Caco-2 (cell line): ENCODE measurements at regions not wholly inside any gene's neighbourhood (a gene's known extent, or its start where the extent isn't known, plus 50 kb on each side); places are given as distances from the start of the nearest gene placed in this dataset.

Experiments
- BruUV-seq: library from RNA; stranded (reverse); fragments of 400-500 nt; replicated peaks from 2 replicates; lab custom pipeline; 2021; lab: Mats Ljungman, UMichigan
- CTCF ChIA-PET: fragments of 300-600 bp; sonication (Branson Sonifier 250); formaldehyde crosslinking; loops from one replicate; lab custom pipeline; 2022; ENCODE audit warnings: antibody characterized with exemption; lab: Charles Lee
- POLR2A ChIA-PET: fragments of 300-600 bp; sonication (Branson Sonifier 250); formaldehyde crosslinking; loops from one replicate; lab custom pipeline; 2022; ENCODE audit warnings: antibody characterized with exemption; lab: Charles Lee
- DNase-seq, 2 experiments: peaks; one replicate each; pipeline versions ENCODE4 v3.0.0 to v3.0.0-alpha.2; 2020 to 2022
- H3K27me3 ChIP-seq: replicated peaks from 2 replicates; pipeline ENCODE4 v1.6.0; 2011; ENCODE audit warnings: low read length; ENCODE audit not compliant: control insufficient read depth, insufficient read depth
- H3K36me3 ChIP-seq: 2 replicates; pipeline ENCODE4 v1.5.1; 2011; ENCODE audit warnings: low read length; ENCODE audit not compliant: control insufficient read depth, insufficient read depth
- H3K4me1 ChIP-seq: fragments of 250-450 bp; sonication (Bioruptor Pico); 2 replicates; pipeline ENCODE4 v1.5.1; 2020; ENCODE audit warnings: mild to moderate bottlenecking
- H3K4me3 ChIP-seq: 2 replicates; pipeline ENCODE4 v1.5.1; 2011; ENCODE audit warnings: low read depth, mild to moderate bottlenecking, control low read depth, low read length
- H3K9me3 ChIP-seq: fragments of 250-450 bp; sonication (Bioruptor Pico); 2 replicates; pipeline ENCODE4 v1.5.1; 2020; ENCODE audit warnings: mild to moderate bottlenecking, moderate library complexity
- H3K27ac Mint-ChIP-seq: one replicate; pipeline ENCODE4 v1.8.0; 2022; ENCODE audit warnings: mixed read lengths; ENCODE audit not compliant: unreplicated experiment
- H3K27me3 Mint-ChIP-seq: one replicate; pipeline ENCODE4 v1.8.0; 2022; ENCODE audit warnings: mixed read lengths; ENCODE audit not compliant: insufficient read depth, unreplicated experiment
- H3K36me3 Mint-ChIP-seq: one replicate; pipeline ENCODE4 v1.8.0; 2022; ENCODE audit warnings: mild to moderate bottlenecking, mixed read lengths; ENCODE audit not compliant: insufficient read depth, unreplicated experiment
- H3K4me1 Mint-ChIP-seq: one replicate; pipeline ENCODE4 v1.8.0; 2022; ENCODE audit warnings: low read depth, mixed read lengths; ENCODE audit not compliant: unreplicated experiment
- H3K4me3 Mint-ChIP-seq: one replicate; pipeline ENCODE4 v1.8.0; 2022; ENCODE audit warnings: mild to moderate bottlenecking, moderate library complexity, mixed read lengths; ENCODE audit not compliant: unreplicated experiment
- H3K9me3 Mint-ChIP-seq: one replicate; pipeline ENCODE4 v1.8.0; 2022; ENCODE audit warnings: mixed read lengths; ENCODE audit not compliant: unreplicated experiment
- intact Hi-C: fragments of 100-400 bp; cut with micrococcal nuclease; formaldehyde crosslinking; loops from one replicate; pipeline ENCODE4 v1.10.0; 2022; ENCODE audit not compliant: unreplicated experiment
- TF ChIP-seq, protein P1 (sequence below), 2 experiments: fragments of 200-600 bp in 1 of 2; IDR thresholded peaks; 1 replicate in 1 of 2; 2 replicates in 1 of 2; pipeline versions ENCODE4 v1.5.1 to v1.8.0; 2011 to 2022; ENCODE audit warnings: antibody characterized with exemption in 1 of 2, control low read depth in 1 of 2, inconsistent platforms in 1 of 2, low read depth in 1 of 2, low read length in 1 of 2, mild to moderate bottlenecking in 1 of 2, moderate library complexity in 1 of 2; ENCODE audit not compliant: insufficient read depth in 1 of 2, severe bottlenecking in 1 of 2, unreplicated experiment in 1 of 2

DNA sequence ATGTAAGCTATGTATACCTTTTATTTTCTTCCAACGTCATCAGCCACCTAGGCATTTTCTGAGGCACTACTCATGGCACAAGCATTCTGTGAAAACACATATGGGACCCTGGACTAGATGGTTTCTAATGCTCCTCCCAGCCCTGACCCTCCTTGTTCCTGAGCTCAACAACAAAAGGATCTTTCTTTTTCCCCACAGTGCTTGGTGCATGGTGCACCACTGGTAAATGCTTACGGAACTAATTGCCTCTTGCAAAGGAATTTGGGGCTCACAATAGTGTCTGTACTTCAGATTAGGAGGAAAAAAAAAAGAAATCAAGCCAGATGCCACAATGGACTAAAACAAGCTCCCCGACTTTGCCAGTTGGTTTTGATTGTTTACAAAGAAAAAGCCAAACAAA, 390.5 kb downstream of the PLPP3 start:
- Histone ChIP-seq H3K27me3 (no peaks in the 10 kb centered on the region), H3K4me1 (no peaks in the 10 kb centered on the region), H3K9me3 (no peaks in the 10 kb centered on the region), H3K4me3 (no peak overlapping the region), H3K36me3 (no peaks in the 10 kb centered on the region)
- ChIA-PET POLR2A (no interaction called here), CTCF (no interaction called here)
- Mint-ChIP-seq H3K9me3 (no peaks in the 10 kb centered on the region), H3K36me3 (no peaks in the 10 kb centered on the region), H3K27ac (no peak overlapping the region), H3K4me1 (no peaks in the 10 kb centered on the region), H3K27me3 (no peaks in the 10 kb centered on the region), H3K4me3 (no peak overlapping the region)
- TF ChIP-seq, protein P1, sequence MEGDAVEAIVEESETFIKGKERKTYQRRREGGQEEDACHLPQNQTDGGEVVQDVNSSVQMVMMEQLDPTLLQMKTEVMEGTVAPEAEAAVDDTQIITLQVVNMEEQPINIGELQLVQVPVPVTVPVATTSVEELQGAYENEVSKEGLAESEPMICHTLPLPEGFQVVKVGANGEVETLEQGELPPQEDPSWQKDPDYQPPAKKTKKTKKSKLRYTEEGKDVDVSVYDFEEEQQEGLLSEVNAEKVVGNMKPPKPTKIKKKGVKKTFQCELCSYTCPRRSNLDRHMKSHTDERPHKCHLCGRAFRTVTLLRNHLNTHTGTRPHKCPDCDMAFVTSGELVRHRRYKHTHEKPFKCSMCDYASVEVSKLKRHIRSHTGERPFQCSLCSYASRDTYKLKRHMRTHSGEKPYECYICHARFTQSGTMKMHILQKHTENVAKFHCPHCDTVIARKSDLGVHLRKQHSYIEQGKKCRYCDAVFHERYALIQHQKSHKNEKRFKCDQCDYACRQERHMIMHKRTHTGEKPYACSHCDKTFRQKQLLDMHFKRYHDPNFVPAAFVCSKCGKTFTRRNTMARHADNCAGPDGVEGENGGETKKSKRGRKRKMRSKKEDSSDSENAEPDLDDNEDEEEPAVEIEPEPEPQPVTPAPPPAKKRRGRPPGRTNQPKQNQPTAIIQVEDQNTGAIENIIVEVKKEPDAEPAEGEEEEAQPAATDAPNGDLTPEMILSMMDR (IDR thresholded peaks at IDR 0.05; ENCODE audit: insufficient read depth in 1 of 2, low read depth in 1 of 2, low read length in 1 of 2, severe bottlenecking in 1 of 2, unreplicated experiment in 1 of 2), result no peak
- no peak for DNase-seq
- intact Hi-C loops, result no loop called here
- BruUV-seq, result no TSS peak

DNA sequence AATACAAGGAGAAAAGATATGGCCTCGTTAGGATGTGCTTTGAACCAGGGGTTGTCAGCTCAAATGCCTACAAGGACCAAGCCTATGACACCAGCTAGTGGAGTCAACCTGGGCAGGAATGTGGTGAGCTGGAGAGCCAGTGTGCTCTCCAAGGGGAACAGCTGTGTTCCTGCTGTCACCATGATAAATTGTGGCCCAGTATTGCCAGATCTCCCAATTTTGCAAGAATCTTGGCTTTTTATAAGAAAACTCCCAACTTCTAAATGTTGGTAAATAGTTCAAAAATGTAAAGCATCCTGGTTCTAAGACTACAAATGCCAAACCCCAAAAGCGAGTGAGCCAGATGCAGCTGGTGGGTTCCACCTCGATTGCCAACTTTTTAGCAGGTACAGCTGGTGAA, 391.1 kb downstream of the PLPP3 start:
- no TSS peak for BruUV-seq
- Histone ChIP-seq H3K27me3 (no peaks in the 10 kb centered on the region), H3K9me3 (no peaks in the 10 kb centered on the region), H3K36me3 (no peaks in the 10 kb centered on the region), H3K4me3 (no peak overlapping the region), H3K4me1 (no peaks in the 10 kb centered on the region)
- TF ChIP-seq, protein P1 (IDR thresholded peaks at IDR 0.05; ENCODE audit: insufficient read depth in 1 of 2, low read depth in 1 of 2, low read length in 1 of 2, severe bottlenecking in 1 of 2, unreplicated experiment in 1 of 2), result no peak
- Mint-ChIP-seq H3K27me3 (no peaks in the 10 kb centered on the region), H3K4me3 (no peak overlapping the region), H3K36me3 (no peaks in the 10 kb centered on the region), H3K4me1 (no peaks in the 10 kb centered on the region), H3K9me3 (no peaks in the 10 kb centered on the region), H3K27ac (no peak overlapping the region)
- DNase-seq, result no peak
- CTCF ChIA-PET, result no interaction called here
- intact Hi-C loops, result no loop called here
- POLR2A ChIA-PET, result no interaction called here

DNA sequence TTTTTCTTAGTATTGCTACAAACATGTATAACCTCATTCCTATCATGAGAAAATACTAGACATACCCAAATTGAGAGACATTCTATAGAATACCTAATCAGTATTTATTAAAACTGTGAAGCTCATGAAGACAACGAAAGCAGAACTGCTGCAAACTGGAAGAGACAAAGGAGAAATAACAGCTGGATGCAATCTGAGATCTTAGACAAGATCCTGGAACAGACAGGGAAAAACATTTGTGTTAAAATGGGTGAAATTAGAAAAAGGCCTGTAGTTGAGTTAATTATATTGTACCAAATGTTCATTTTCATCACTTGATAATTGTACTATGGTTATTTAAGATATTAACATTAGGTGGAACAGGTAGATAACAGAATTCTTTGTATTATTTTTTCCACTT, 392.0 kb downstream of the PLPP3 start:
- ChIA-PET CTCF (no interaction called here), POLR2A (no interaction called here)

More for the DNA sequence above, 392.0 kb downstream of the PLPP3 start:
- Histone ChIP-seq H3K4me1 (no peaks in the 10 kb centered on the region), H3K27me3 (no peaks in the 10 kb centered on the region), H3K36me3 (no peaks in the 10 kb centered on the region), H3K9me3 (no peaks in the 10 kb centered on the region), H3K4me3 (no peak overlapping the region)
- intact Hi-C loops, result no loop called here
- BruUV-seq, result no TSS peak
- TF ChIP-seq, protein P1 (IDR thresholded peaks at IDR 0.05; ENCODE audit: insufficient read depth in 1 of 2, low read depth in 1 of 2, low read length in 1 of 2, severe bottlenecking in 1 of 2, unreplicated experiment in 1 of 2), result no peak
- no peaks in the 10 kb centered on the region for H3K36me3 Mint-ChIP-seq
- no peak for DNase-seq
- no peak overlapping the region for H3K27ac Mint-ChIP-seq
- H3K4me3 Mint-ChIP-seq, result no peak overlapping the region
- H3K4me1 Mint-ChIP-seq, result no peaks in the 10 kb centered on the region
- no peaks in the 10 kb centered on the region for H3K9me3 Mint-ChIP-seq
- no peaks in the 10 kb centered on the region for H3K27me3 Mint-ChIP-seq
